ENCODE measurements at regions not wholly inside any gene's neighbourhood (a gene's known extent, or its start where the extent isn't known, plus 50 kb on each side); places are given as distances from the start of the nearest gene placed in this dataset.

GRCh38 chr6:149200282-149200945 lies 117.1 kb upstream of the TAB2 start:
- DNase-seq (ENCODE audit: low spot score) = no peak
- H3K27ac ChIP-seq (ENCODE audit: low read depth, low read length, poor library complexity, severe bottlenecking) = no peak overlapping the region
- no peak overlapping the region for H3K4me3 ChIP-seq (ENCODE audit: low read depth, low read length, poor library complexity, severe bottlenecking)
- ChIA-PET CTCF (no interaction called here), POLR2A (ENCODE audit: low non-redundant PET) (no interaction called here)
- H3K4me1 ChIP-seq (ENCODE audit: insufficient read depth, low read length, poor library complexity, severe bottlenecking) = no peaks in the 10 kb centered on the region
- H3K27me3 ChIP-seq (replicated peaks; ENCODE audit: insufficient read depth, low read depth, low read length, poor library complexity) = no peaks in the 10 kb centered on the region
- intact Hi-C loops (cut with micrococcal nuclease; ENCODE audit: unreplicated experiment) = no loop called here
- TF ChIP-seq EZH2 (IDR thresholded peaks at IDR 0.05; ENCODE audit: borderline replicate concordance, low read depth, low read length, poor library complexity, severe bottlenecking) = no peak
- TF ChIP-seq CTCF (conservative IDR thresholded peaks at IDR 0.05; ENCODE audit: low read depth, low read length) = no peak
- no peaks in the 10 kb centered on the region for H3K9me3 ChIP-seq (ENCODE audit: low read depth, low read length, poor library complexity, severe bottlenecking)
- no TSS peak for BruUV-seq (replicated peaks)
- H3K36me3 ChIP-seq (ENCODE audit: insufficient read depth, low read length, poor library complexity, severe bottlenecking) = no peaks in the 10 kb centered on the region

GRCh38 chr6:149201068-149201655 lies 116.3 kb upstream of the TAB2 start:
- no peak for TF ChIP-seq CTCF (conservative IDR thresholded peaks at IDR 0.05; ENCODE audit: low read depth, low read length)
- TF ChIP-seq EZH2 (IDR thresholded peaks at IDR 0.05; ENCODE audit: borderline replicate concordance, low read depth, low read length, poor library complexity, severe bottlenecking) = no peak
- CTCF ChIA-PET = no interaction called here

GRCh38 chr6:149202100-149202499 lies 115.4 kb upstream of the TAB2 start:
- intact Hi-C loops (cut with micrococcal nuclease; ENCODE audit: unreplicated experiment) = no loop called here
- Histone ChIP-seq H3K27ac (ENCODE audit: low read depth, low read length, poor library complexity, severe bottlenecking) (no peak overlapping the region), H3K36me3 (ENCODE audit: insufficient read depth, low read length, poor library complexity, severe bottlenecking) (no peaks in the 10 kb centered on the region), H3K27me3 (replicated peaks; ENCODE audit: insufficient read depth, low read depth, low read length, poor library complexity) (no peaks in the 10 kb centered on the region), H3K4me3 (ENCODE audit: low read depth, low read length, poor library complexity, severe bottlenecking) (no peak overlapping the region), H3K9me3 (ENCODE audit: low read depth, low read length, poor library complexity, severe bottlenecking) (no peaks in the 10 kb centered on the region), H3K4me1 (ENCODE audit: insufficient read depth, low read length, poor library complexity, severe bottlenecking) (no peaks in the 10 kb centered on the region)
- no peak for TF ChIP-seq CTCF (conservative IDR thresholded peaks at IDR 0.05; ENCODE audit: low read depth, low read length)
- TF ChIP-seq EZH2 (IDR thresholded peaks at IDR 0.05; ENCODE audit: borderline replicate concordance, low read depth, low read length, poor library complexity, severe bottlenecking) = no peak
- DNase-seq (ENCODE audit: low spot score) = no peak
- ChIA-PET POLR2A (ENCODE audit: low non-redundant PET) (no interaction called here), CTCF (interaction anchor here (0.7 kb wide), 1 partner anchor 16 kb away, joined by 8 read pairs; no protein-coding TSS in a partner anchor)
- BruUV-seq (replicated peaks) = no TSS peak

More at GRCh38 chr6:149201068-149201655, 116.3 kb upstream of the TAB2 start:
- intact Hi-C loops (cut with micrococcal nuclease; ENCODE audit: unreplicated experiment) = no loop called here
- H3K27me3 ChIP-seq (replicated peaks; ENCODE audit: insufficient read depth, low read depth, low read length, poor library complexity) = no peaks in the 10 kb centered on the region
- no peaks in the 10 kb centered on the region for H3K36me3 ChIP-seq (ENCODE audit: insufficient read depth, low read length, poor library complexity, severe bottlenecking)
- no TSS peak for BruUV-seq (replicated peaks)
- H3K4me1 ChIP-seq (ENCODE audit: insufficient read depth, low read length, poor library complexity, severe bottlenecking) = no peaks in the 10 kb centered on the region
- no peak for DNase-seq (ENCODE audit: low spot score)
- POLR2A ChIA-PET (ENCODE audit: low non-redundant PET) = no interaction called here
- no peak overlapping the region for H3K27ac ChIP-seq (ENCODE audit: low read depth, low read length, poor library complexity, severe bottlenecking)
- H3K4me3 ChIP-seq (ENCODE audit: low read depth, low read length, poor library complexity, severe bottlenecking) = no peak overlapping the region
- H3K9me3 ChIP-seq (ENCODE audit: low read depth, low read length, poor library complexity, severe bottlenecking) = no peaks in the 10 kb centered on the region
